B cell (primary cell): ENCODE measurements at regions not wholly inside any gene's neighbourhood (a gene's known extent, or its start where the extent isn't known, plus 50 kb on each side); places are given as distances from the start of the nearest gene placed in this dataset.

ENCODE experiments used
- ATAC-seq: fragments of 200-7000 bp; cut with Tn5 transposase; one replicate; pipeline ENCODE4 v1.10.0; 2021; ENCODE audit warnings: low read depth, mild to moderate bottlenecking, moderate number of reproducible peaks, moderate library complexity
- CTCF ChIA-PET: fragments of 350-600 bp; sonication (Branson Sonifier 250); formaldehyde crosslinking; loops from one replicate; lab custom pipeline; 2021; ENCODE audit warnings: antibody characterized with exemption, inconsistent platforms; lab: Charles Lee
- POLR2A ChIA-PET: fragments of 350-600 bp; sonication (Branson Sonifier 250); formaldehyde crosslinking; loops from one replicate; lab custom pipeline; 2021; ENCODE audit warnings: antibody characterized with exemption; lab: Charles Lee
- DNase-seq: peaks from one replicate; pipeline ENCODE4 v3.0.0; 2013
- H2AFZ ChIP-seq: 2 replicates; pipeline ENCODE4 v1.6.1; 2012; ENCODE audit warnings: mild to moderate bottlenecking, low read depth, low read length; ENCODE audit not compliant: insufficient read depth, poor library complexity, severe bottlenecking
- H3K27ac ChIP-seq, 2 donors: 1 replicate in 1 of 2; 2 replicates in 1 of 2; pipeline ENCODE4 v1.5.1; 2012 to 2013; ENCODE audit warnings: low read length in 2 of 2, mild to moderate bottlenecking in 2 of 2, moderate library complexity in 1 of 2
- H3K27me3 ChIP-seq, 4 experiments: fragments of 200-600 bp in 1 of 4; sonication (generic) in 1 of 4; replicated peaks in 1 of 4; 1 replicate in 2 of 4; 2 replicates in 2 of 4; pipeline versions ENCODE4 v1.6.1 to v1.7.0; 2013 to 2016; ENCODE audit warnings: low read length in 3 of 4, mild to moderate bottlenecking in 2 of 4, mixed read lengths in 1 of 4, moderate library complexity in 1 of 4; ENCODE audit not compliant: insufficient read depth in 4 of 4, control insufficient read depth in 3 of 4; ENCODE audit errors: control extremely low read depth in 1 of 4
- H3K36me3 ChIP-seq, 2 experiments: replicated peaks in 1 of 2; 1 replicate in 1 of 2; 2 replicates in 1 of 2; pipeline versions ENCODE4 v1.6.1 to v1.7.1; 2013; ENCODE audit warnings: low read length in 1 of 2; ENCODE audit not compliant: insufficient read depth in 2 of 2, control insufficient read depth in 1 of 2; ENCODE audit errors: control extremely low read depth in 1 of 2, extremely low read depth in 1 of 2
- H3K4me1 ChIP-seq, 2 donors: fragments of 200-600 bp in 1 of 2; sonication (generic) in 1 of 2; 1 replicate in 1 of 2; 2 replicates in 1 of 2; pipeline versions ENCODE4 v1.5.1 to v1.6.1; 2013 to 2017; ENCODE audit warnings: low read length in 2 of 2; ENCODE audit not compliant: control insufficient read depth in 2 of 2, insufficient read depth in 2 of 2
- H3K4me2 ChIP-seq: replicated peaks from 2 replicates; pipeline ENCODE3; 2012; ENCODE audit warnings: mild to moderate bottlenecking, low read depth, low read length; ENCODE audit not compliant: poor library complexity, severe bottlenecking
- H3K4me3 ChIP-seq, 5 experiments: fragments of 200-600 bp in 1 of 5; sonication (generic) in 1 of 5; 1 replicate in 3 of 5; 2 replicates in 2 of 5; pipeline versions ENCODE4 v1.5.1 to v1.7.0; 2011 to 2016; ENCODE audit warnings: low read length in 4 of 5, mild to moderate bottlenecking in 4 of 5, low read depth in 2 of 5, control low read depth in 1 of 5, moderate library complexity in 1 of 5; ENCODE audit not compliant: insufficient read depth in 1 of 5; ENCODE audit errors: control extremely low read depth in 1 of 5, extremely low read depth in 1 of 5
- H3K79me2 ChIP-seq: fragments of 200-600 bp; sonication (generic); one replicate; pipeline ENCODE4 v1.6.0; 2016; ENCODE audit warnings: low read length; ENCODE audit not compliant: control insufficient read depth, insufficient read depth
- H3K9ac ChIP-seq: fragments of 200-600 bp; sonication (generic); 2 replicates; pipeline ENCODE4 v1.6.1; 2017; ENCODE audit warnings: mild to moderate bottlenecking, low read length, moderate library complexity
- H3K9me3 ChIP-seq, 3 donors: one replicate each; pipeline versions ENCODE4 v1.6.1 to v1.7.1; 2013; ENCODE audit warnings: low read length in 2 of 3; ENCODE audit not compliant: control insufficient read depth in 2 of 3, insufficient read depth in 1 of 3; ENCODE audit errors: control extremely low read depth in 1 of 3
- H4K20me1 ChIP-seq: 2 replicates; pipeline ENCODE4 v1.6.0; 2012; ENCODE audit warnings: mild to moderate bottlenecking, low read length; ENCODE audit not compliant: insufficient read depth, control insufficient read depth, poor library complexity, severe bottlenecking
- H3K27ac Mint-ChIP-seq: one replicate; pipeline ENCODE4 v1.8.0; 2021; ENCODE audit warnings: mixed read lengths
- H3K27me3 Mint-ChIP-seq: one replicate; pipeline ENCODE4 v1.8.0; 2021; ENCODE audit warnings: mixed read lengths
- H3K4me1 Mint-ChIP-seq: one replicate; pipeline ENCODE4 v1.8.0; 2021; ENCODE audit warnings: mixed read lengths
- H3K4me3 Mint-ChIP-seq: one replicate; pipeline ENCODE4 v1.8.0; 2021; ENCODE audit warnings: mixed read lengths
- H3K9me3 Mint-ChIP-seq: one replicate; pipeline ENCODE4 v1.8.0; 2022; ENCODE audit warnings: mixed read lengths; ENCODE audit not compliant: insufficient read depth
- EZH2 ChIP-seq: IDR thresholded peaks from 2 replicates; pipeline ENCODE4 v1.6.1; 2012; ENCODE audit warnings: borderline replicate concordance, low read depth, mild to moderate bottlenecking, moderate library complexity, low read length; ENCODE audit not compliant: insufficient read depth, poor library complexity, severe bottlenecking
- WGBS: methylation state at CpG from one replicate; pipeline ENCODE4 v1.1.5; 2013; ENCODE audit warnings: missing lambda C conversion rate; ENCODE audit not compliant: insufficient coverage; 5-methylcytosine and 5-hydroxymethylcytosine counted together
- intact Hi-C: fragments of 100-400 bp; cut with micrococcal nuclease; formaldehyde crosslinking; loops from one replicate; pipeline ENCODE4 v1.10.0; 2022
- TF ChIP-seq, protein P1 (sequence below): fragments of 200-600 bp; IDR thresholded peaks from one replicate; pipeline ENCODE4 v1.8.0; 2022; ENCODE audit warnings: antibody characterized with exemption, mild to moderate bottlenecking

DNA sequence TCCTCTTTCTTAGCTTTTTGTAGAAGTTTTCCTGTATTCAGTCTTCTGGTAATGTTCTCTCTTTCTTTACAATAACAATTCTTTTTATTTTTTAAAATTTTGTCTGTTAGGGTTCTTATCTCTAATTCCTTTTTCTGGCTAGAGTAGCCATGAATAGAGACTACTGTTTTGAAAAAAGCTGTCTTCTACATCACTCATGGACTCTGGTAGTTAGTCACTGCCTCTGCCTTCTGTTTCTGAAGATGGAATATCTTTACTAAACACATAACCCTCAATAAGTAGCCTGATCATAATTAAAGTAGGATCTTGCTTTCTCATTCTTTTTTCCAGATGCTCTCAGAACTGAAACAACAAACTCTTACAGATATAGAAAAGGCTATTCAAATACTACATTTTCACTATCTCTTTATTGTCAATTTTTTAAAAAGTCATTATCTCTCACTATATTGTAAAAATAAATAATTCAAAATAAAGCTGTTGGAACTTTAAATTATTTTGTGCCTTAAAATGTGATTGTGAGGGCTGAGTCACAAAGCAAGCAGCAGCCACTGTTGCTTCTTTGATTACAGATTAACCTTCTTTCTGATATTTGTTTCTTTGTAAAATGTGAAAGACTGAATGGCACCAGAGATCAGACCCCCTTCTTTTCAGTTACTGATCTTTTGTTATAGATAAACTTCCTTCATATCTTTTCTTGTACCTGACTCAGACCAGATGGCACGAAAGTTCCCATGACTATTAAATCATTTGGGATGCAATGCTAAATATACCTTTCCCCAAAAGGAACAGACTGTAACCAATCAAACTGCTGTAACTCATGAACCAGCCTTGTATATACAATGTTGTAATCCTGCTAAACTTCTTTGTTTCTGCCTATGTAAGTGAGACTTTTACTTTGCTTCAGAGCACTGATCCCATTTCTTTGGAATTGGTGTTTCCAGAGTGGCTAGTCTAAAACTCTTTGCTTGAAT is 1159.5 kb downstream of the IGSF11 start:
- no peak overlapping the region for H3K27ac ChIP-seq
- no peaks in the 10 kb centered on the region for H3K4me1 ChIP-seq
- Mint-ChIP-seq H3K9me3 (peaks cover 3% of the 10 kb centered on the region), H3K27ac (no peak overlapping the region), H3K4me3 (no peak overlapping the region), H3K27me3 (no peaks in the 10 kb centered on the region), H3K4me1 (no peaks in the 10 kb centered on the region)
- no peak overlapping the region for H3K9ac ChIP-seq
- intact Hi-C loops: no loop called here
- no peak overlapping the region for H2AFZ ChIP-seq
- TF ChIP-seq, protein P1, sequence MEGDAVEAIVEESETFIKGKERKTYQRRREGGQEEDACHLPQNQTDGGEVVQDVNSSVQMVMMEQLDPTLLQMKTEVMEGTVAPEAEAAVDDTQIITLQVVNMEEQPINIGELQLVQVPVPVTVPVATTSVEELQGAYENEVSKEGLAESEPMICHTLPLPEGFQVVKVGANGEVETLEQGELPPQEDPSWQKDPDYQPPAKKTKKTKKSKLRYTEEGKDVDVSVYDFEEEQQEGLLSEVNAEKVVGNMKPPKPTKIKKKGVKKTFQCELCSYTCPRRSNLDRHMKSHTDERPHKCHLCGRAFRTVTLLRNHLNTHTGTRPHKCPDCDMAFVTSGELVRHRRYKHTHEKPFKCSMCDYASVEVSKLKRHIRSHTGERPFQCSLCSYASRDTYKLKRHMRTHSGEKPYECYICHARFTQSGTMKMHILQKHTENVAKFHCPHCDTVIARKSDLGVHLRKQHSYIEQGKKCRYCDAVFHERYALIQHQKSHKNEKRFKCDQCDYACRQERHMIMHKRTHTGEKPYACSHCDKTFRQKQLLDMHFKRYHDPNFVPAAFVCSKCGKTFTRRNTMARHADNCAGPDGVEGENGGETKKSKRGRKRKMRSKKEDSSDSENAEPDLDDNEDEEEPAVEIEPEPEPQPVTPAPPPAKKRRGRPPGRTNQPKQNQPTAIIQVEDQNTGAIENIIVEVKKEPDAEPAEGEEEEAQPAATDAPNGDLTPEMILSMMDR: no peak
- no peak for TF ChIP-seq EZH2
- POLR2A ChIA-PET: no interaction called here
- no peak overlapping the region for H3K4me3 ChIP-seq
- no peaks in the 10 kb centered on the region for H3K79me2 ChIP-seq
- ATAC-seq (no peak), DNase-seq (no peak)
- H3K36me3 ChIP-seq: no peaks in the 10 kb centered on the region
- H3K4me2 ChIP-seq: no peak overlapping the region
- H4K20me1 ChIP-seq: no peaks in the 10 kb centered on the region
- CTCF ChIA-PET: no interaction called here
- WGBS: no CpG with 5 or more reads among the region's 1 CpG
- no peaks in the 10 kb centered on the region for H3K9me3 ChIP-seq
- H3K27me3 ChIP-seq: no peaks in the 10 kb centered on the region

DNA sequence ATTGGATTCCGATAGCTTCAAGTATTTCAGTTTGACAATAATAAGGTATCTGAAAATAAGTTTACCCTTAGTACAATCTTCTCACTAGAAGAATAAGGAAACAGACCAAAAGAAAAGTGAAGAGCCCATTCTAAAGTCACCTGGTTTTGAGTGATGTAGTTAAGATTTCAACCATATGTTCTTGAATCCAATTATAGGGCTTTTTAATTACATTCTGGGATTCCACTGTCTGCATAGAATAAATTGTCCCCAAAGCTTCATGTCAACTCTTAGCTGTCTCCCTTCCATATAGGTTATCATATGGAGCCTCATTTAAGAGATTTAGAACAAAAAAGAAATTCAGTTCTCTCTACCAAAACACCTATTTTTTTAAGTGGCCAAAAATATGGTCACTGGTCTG is 1158.8 kb downstream of the IGSF11 start:
- H3K9me3 Mint-ChIP-seq: peaks cover 3% of the 10 kb centered on the region
- H3K9me3 ChIP-seq: no peaks in the 10 kb centered on the region
- no peaks in the 10 kb centered on the region for H3K36me3 ChIP-seq
- no peaks in the 10 kb centered on the region for H3K27me3 ChIP-seq
- no peaks in the 10 kb centered on the region for H3K79me2 ChIP-seq
- H3K4me3 ChIP-seq: no peak overlapping the region
- ATAC-seq: no peak
- POLR2A ChIA-PET: no interaction called here
- CTCF ChIA-PET: no interaction called here
- no peak overlapping the region for H2AFZ ChIP-seq
- no peak overlapping the region for H3K4me2 ChIP-seq
- H3K4me1 Mint-ChIP-seq: no peaks in the 10 kb centered on the region
- H3K27ac ChIP-seq: no peak overlapping the region
- H3K27me3 Mint-ChIP-seq: no peaks in the 10 kb centered on the region
- H3K9ac ChIP-seq: no peak overlapping the region
- H4K20me1 ChIP-seq: no peaks in the 10 kb centered on the region
- no peak for DNase-seq
- no CpG with 5 or more reads among the region's 1 CpG for WGBS
- intact Hi-C loops: no loop called here
- no peak overlapping the region for H3K4me3 Mint-ChIP-seq
- TF ChIP-seq EZH2: no peak
- TF ChIP-seq, protein P1: no peak
- H3K4me1 ChIP-seq: no peaks in the 10 kb centered on the region
- H3K27ac Mint-ChIP-seq: no peak overlapping the region
